ENCODE measurements at regions not wholly inside any gene's neighbourhood (a gene's known extent, or its start where the extent isn't known, plus 50 kb on each side); places are given as distances from the start of the nearest gene placed in this dataset.

DNA sequence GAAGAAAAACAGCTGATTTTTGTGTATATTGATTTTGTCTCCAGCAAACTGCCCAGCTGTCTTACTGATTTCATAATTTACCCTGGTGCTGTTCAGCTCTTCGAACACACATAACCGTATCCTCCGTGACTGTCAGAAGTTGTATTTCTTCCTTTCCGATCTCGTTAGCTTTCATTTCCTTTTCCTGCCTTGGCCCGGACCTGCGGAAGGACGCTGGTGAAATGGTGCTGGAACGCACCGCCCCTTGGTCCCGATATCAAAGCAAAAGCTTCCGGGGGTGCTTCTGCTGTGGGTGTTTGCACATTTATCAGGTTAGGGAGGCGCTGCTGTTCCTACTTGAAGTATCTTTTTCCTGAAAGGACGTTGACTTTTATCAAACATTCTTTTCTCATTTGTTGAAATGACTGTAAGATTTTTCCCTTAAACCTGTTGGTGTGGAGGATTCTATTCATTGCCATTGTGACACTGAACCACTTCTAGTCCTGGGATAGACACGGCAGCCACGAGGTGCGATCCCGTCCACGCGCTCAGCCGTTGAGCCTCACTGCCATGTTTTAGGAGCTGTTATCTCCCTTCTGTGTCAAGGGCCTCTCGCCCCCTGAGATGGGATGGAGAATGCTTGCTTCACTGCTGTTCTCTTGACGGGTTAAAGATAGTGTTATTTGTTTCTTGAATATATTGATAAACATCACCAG, 72.6 kb downstream of the FOXL3 start:
- DNase-seq (peak; percentile 88), ATAC-seq (ENCODE audit: insufficient read depth, low read depth) (peak; percentile 60)
- H3K4me3 ChIP-seq (ENCODE audit: low read depth in 1 of 2, low read length in 2 of 2), result peak overlapping the region in 1 of 2 experiments; percentile 44; a peak in 2 of 4 replicates

GRCh38 chr7:363626-364025, 73.7 kb downstream of the FOXL3 start:
- ATAC-seq (ENCODE audit: insufficient read depth, low read depth) (no peak), DNase-seq (peak; percentile 72)
- Histone ChIP-seq H3K9ac (ENCODE audit: low read depth, low read length) (no peak overlapping the region; the same call in 1 of the 2 replicates), H3K4me2 (ENCODE audit: insufficient read depth, low read length) (no peak overlapping the region), H3K9me3 (ENCODE audit: insufficient read depth, low read length, severe bottlenecking) (no peaks in the 10 kb centered on the region), H2AFZ (ENCODE audit: low read depth, low read length) (no peak overlapping the region), H4K20me1 (ENCODE audit: insufficient read depth, low read length) (no peaks in the 10 kb centered on the region), H3K36me3 (ENCODE audit: insufficient read depth, low read length) (no peaks in the 10 kb centered on the region), H3K27me3 (ENCODE audit: insufficient read depth, low read length, poor library complexity) (no peaks in the 10 kb centered on the region), H3K4me1 (ENCODE audit: insufficient read depth, low read length) (peaks cover 49% of the 10 kb centered on the region), H3K4me3 (ENCODE audit: low read depth in 1 of 2, low read length in 2 of 2) (no peak overlapping the region), H3K79me2 (ENCODE audit: insufficient read depth, low read length) (no peaks in the 10 kb centered on the region), H3K27ac (ENCODE audit: low read length) (peak overlapping the region; percentile 80)
- no peak for TF ChIP-seq CTCF (IDR thresholded peaks at IDR 0.05; ENCODE audit: borderline replicate concordance, extremely low read depth, low read length, poor library complexity, severe bottlenecking)
- TF ChIP-seq EZH2 (IDR thresholded peaks at IDR 0.05; ENCODE audit: borderline replicate concordance, low read depth, low read length, severe bottlenecking), result no peak

More for the DNA sequence above, 72.6 kb downstream of the FOXL3 start:
- no peaks in the 10 kb centered on the region for H3K27me3 ChIP-seq (ENCODE audit: insufficient read depth, low read length, poor library complexity)
- TF ChIP-seq CTCF (IDR thresholded peaks at IDR 0.05; ENCODE audit: borderline replicate concordance, extremely low read depth, low read length, poor library complexity, severe bottlenecking) (peak; percentile 39), EZH2 (IDR thresholded peaks at IDR 0.05; ENCODE audit: borderline replicate concordance, low read depth, low read length, severe bottlenecking) (no peak)
- H3K9me3 ChIP-seq (ENCODE audit: insufficient read depth, low read length, severe bottlenecking), result peaks cover 2% of the 10 kb centered on the region
- H3K36me3 ChIP-seq (ENCODE audit: insufficient read depth, low read length), result no peaks in the 10 kb centered on the region
- peak overlapping the region; percentile 53 for H2AFZ ChIP-seq (ENCODE audit: low read depth, low read length)
- no peaks in the 10 kb centered on the region for H4K20me1 ChIP-seq (ENCODE audit: insufficient read depth, low read length)
- no peaks in the 10 kb centered on the region for H3K79me2 ChIP-seq (ENCODE audit: insufficient read depth, low read length)
- peaks cover 49% of the 10 kb centered on the region for H3K4me1 ChIP-seq (ENCODE audit: insufficient read depth, low read length)
- peak overlapping the region; percentile 53 for H3K9ac ChIP-seq (ENCODE audit: low read depth, low read length)
- peak overlapping the region; percentile 80 for H3K27ac ChIP-seq (ENCODE audit: low read length)
- peak overlapping the region; percentile 67 for H3K4me2 ChIP-seq (ENCODE audit: insufficient read depth, low read length)

DNA sequence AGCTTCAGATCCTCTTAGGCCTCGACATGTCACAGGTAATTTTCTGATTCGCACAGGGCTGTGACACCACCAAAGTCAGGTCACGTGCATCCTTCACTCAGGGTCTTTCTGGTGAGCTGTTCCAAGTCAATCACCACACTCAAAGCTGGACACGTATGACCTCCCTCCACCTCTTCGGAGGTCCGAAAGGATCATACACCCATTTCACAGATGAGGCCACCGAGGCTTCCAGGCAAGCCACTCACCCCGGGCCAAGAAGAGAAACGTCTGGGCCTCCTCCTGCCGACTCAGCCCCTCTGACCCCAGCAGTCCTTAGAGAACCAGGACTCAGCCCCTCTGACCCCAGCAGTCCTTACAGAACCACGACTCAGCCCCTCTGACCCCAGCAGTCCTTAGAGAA, 74.6 kb downstream of the FOXL3 start:
- Histone ChIP-seq H3K4me2 (ENCODE audit: insufficient read depth, low read length) (no peak overlapping the region), H4K20me1 (ENCODE audit: insufficient read depth, low read length) (no peaks in the 10 kb centered on the region), H3K9me3 (ENCODE audit: insufficient read depth, low read length, severe bottlenecking) (no peaks in the 10 kb centered on the region), H3K4me1 (ENCODE audit: insufficient read depth, low read length) (peaks cover 46% of the 10 kb centered on the region), H3K4me3 (ENCODE audit: low read depth in 1 of 2, low read length in 2 of 2) (no peak overlapping the region), H3K79me2 (ENCODE audit: insufficient read depth, low read length) (no peaks in the 10 kb centered on the region), H3K27me3 (ENCODE audit: insufficient read depth, low read length, poor library complexity) (no peaks in the 10 kb centered on the region), H2AFZ (ENCODE audit: low read depth, low read length) (no peak overlapping the region), H3K9ac (ENCODE audit: low read depth, low read length) (no peak overlapping the region), H3K27ac (ENCODE audit: low read length) (no peak overlapping the region), H3K36me3 (ENCODE audit: insufficient read depth, low read length) (no peaks in the 10 kb centered on the region)
- TF ChIP-seq EZH2 (IDR thresholded peaks at IDR 0.05; ENCODE audit: borderline replicate concordance, low read depth, low read length, severe bottlenecking), result no peak
- TF ChIP-seq CTCF (IDR thresholded peaks at IDR 0.05; ENCODE audit: borderline replicate concordance, extremely low read depth, low read length, poor library complexity, severe bottlenecking), result no peak
- ATAC-seq (ENCODE audit: insufficient read depth, low read depth) (no peak), DNase-seq (no peak)
